ENCODE measurements at regions not wholly inside any gene's neighbourhood (a gene's known extent, or its start where the extent isn't known, plus 50 kb on each side); places are given as distances from the start of the nearest gene placed in this dataset.

GRCh38 chr2:7771781-7772180 lies 854.6 kb downstream of the RNF144A start:
- H3K4me3 Mint-ChIP-seq: no peak overlapping the region
- peaks cover 16% of the 10 kb centered on the region for H3K36me3 Mint-ChIP-seq (ENCODE audit: low read depth)
- peak overlapping the region; percentile 7 for H3K27ac Mint-ChIP-seq
- H3K9me3 Mint-ChIP-seq: peaks cover 19% of the 10 kb centered on the region
- DNase-seq (ENCODE audit: low spot score): no peak
- peaks cover 44% of the 10 kb centered on the region for H3K4me1 Mint-ChIP-seq (ENCODE audit: low read depth)
- intact Hi-C loops (cut with micrococcal nuclease): loop anchor here (2.0 to 10.0 kb wide), 6 partner anchors 41 to 713 kb away; no protein-coding TSS in a partner anchor
- H3K27me3 Mint-ChIP-seq (ENCODE audit: insufficient read depth): no peaks in the 10 kb centered on the region

- H3K4me1 Mint-ChIP-seq (ENCODE audit: low read depth): peaks cover 41% of the 10 kb centered on the region
- H3K27ac Mint-ChIP-seq: peak overlapping the region; percentile 91
- no peaks in the 10 kb centered on the region for H3K27me3 Mint-ChIP-seq (ENCODE audit: insufficient read depth)
- peak; percentile 39 for DNase-seq (ENCODE audit: low spot score)
- H3K4me3 Mint-ChIP-seq: peak overlapping the region; percentile 28
- H3K9me3 Mint-ChIP-seq: peaks cover 17% of the 10 kb centered on the region
- H3K36me3 Mint-ChIP-seq (ENCODE audit: low read depth): peaks cover 19% of the 10 kb centered on the region
- intact Hi-C loops (cut with micrococcal nuclease): loop anchor here (1.0 to 10.0 kb wide), 26 partner anchors 15 to 910 kb away; no protein-coding TSS in a partner anchor
Observed at GRCh38 chr2:7773362-7774360, 856.4 kb downstream of the RNF144A start.

DNA sequence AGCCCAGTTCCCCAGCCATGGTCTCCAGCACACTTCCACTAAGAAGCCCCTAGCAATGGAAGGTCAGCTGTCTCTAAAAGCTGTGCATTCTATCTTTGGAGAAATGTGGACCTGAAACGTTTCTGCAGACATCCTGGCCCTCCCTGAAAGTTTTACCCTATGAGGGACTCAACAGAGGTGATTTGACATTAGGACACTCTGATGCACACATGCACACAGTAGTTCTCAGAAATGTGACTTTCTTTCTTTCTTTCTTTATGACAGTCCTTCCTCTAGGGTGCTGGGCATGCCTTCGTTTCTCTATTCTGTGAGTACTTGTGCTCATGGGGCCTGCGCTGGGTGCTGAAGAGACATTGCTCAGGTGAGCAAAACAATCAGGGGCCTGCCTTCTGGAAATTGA lies 857.3 kb downstream of the RNF144A start:
- intact Hi-C loops (cut with micrococcal nuclease): loop anchor here (5.0 to 10.0 kb wide), 4 partner anchors 38 to 710 kb away; no protein-coding TSS in a partner anchor
- peaks cover 16% of the 10 kb centered on the region for H3K36me3 Mint-ChIP-seq (ENCODE audit: low read depth)

GRCh38 chr2:7777668-7778067 lies 860.5 kb downstream of the RNF144A start:
- Mint-ChIP-seq H3K4me3 (no peak overlapping the region), H3K36me3 (ENCODE audit: low read depth) (peaks cover 13% of the 10 kb centered on the region), H3K9me3 (peaks cover 13% of the 10 kb centered on the region), H3K4me1 (ENCODE audit: low read depth) (peaks cover 29% of the 10 kb centered on the region), H3K27ac (no peak overlapping the region), H3K27me3 (ENCODE audit: insufficient read depth) (no peaks in the 10 kb centered on the region)
- intact Hi-C loops (cut with micrococcal nuclease): loop anchor here (10.0 kb wide), 1 partner anchor 707 kb away; no protein-coding TSS in a partner anchor
- no peak for DNase-seq (ENCODE audit: low spot score)

More for the DNA sequence above, 857.3 kb downstream of the RNF144A start:
- H3K27me3 Mint-ChIP-seq (ENCODE audit: insufficient read depth): no peaks in the 10 kb centered on the region
- peak overlapping the region; percentile 50 for H3K4me3 Mint-ChIP-seq
- H3K27ac Mint-ChIP-seq: peak overlapping the region; percentile 91
- H3K9me3 Mint-ChIP-seq: peaks cover 9% of the 10 kb centered on the region
- no peak for DNase-seq (ENCODE audit: low spot score)
- peaks cover 41% of the 10 kb centered on the region for H3K4me1 Mint-ChIP-seq (ENCODE audit: low read depth)

GRCh38 chr2:7780321-7780720 lies 863.1 kb downstream of the RNF144A start:
- Mint-ChIP-seq H3K36me3 (ENCODE audit: low read depth) (peaks cover 10% of the 10 kb centered on the region), H3K4me3 (no peak overlapping the region), H3K27ac (no peak overlapping the region), H3K27me3 (ENCODE audit: insufficient read depth) (peaks cover 2% of the 10 kb centered on the region), H3K9me3 (peaks cover 28% of the 10 kb centered on the region), H3K4me1 (ENCODE audit: low read depth) (peaks cover 4% of the 10 kb centered on the region)
- DNase-seq (ENCODE audit: low spot score): no peak
- intact Hi-C loops (cut with micrococcal nuclease): no loop called here

- intact Hi-C loops (cut with micrococcal nuclease): no loop called here
- no peak overlapping the region for H3K4me3 Mint-ChIP-seq
Observed at GRCh38 chr2:7785700-7786099, 868.5 kb downstream of the RNF144A start.

GRCh38 chr2:7788736-7789135 lies 871.5 kb downstream of the RNF144A start:
- Mint-ChIP-seq H3K4me3 (no peak overlapping the region), H3K27me3 (ENCODE audit: insufficient read depth) (peaks cover 2% of the 10 kb centered on the region), H3K36me3 (ENCODE audit: low read depth) (peaks cover 4% of the 10 kb centered on the region), H3K4me1 (ENCODE audit: low read depth) (no peaks in the 10 kb centered on the region), H3K9me3 (peaks cover 7% of the 10 kb centered on the region), H3K27ac (no peak overlapping the region)
- no peak for DNase-seq (ENCODE audit: low spot score)
- intact Hi-C loops (cut with micrococcal nuclease): no loop called here

More at GRCh38 chr2:7785700-7786099, 868.5 kb downstream of the RNF144A start:
- Mint-ChIP-seq H3K27me3 (ENCODE audit: insufficient read depth) (peaks cover 2% of the 10 kb centered on the region), H3K36me3 (ENCODE audit: low read depth) (peaks cover 4% of the 10 kb centered on the region), H3K9me3 (peaks cover 22% of the 10 kb centered on the region), H3K4me1 (ENCODE audit: low read depth) (no peaks in the 10 kb centered on the region), H3K27ac (no peak overlapping the region)
- no peak for DNase-seq (ENCODE audit: low spot score)

GRCh38 chr2:7792031-7792651 lies 874.9 kb downstream of the RNF144A start:
- Mint-ChIP-seq H3K27ac (no peak overlapping the region), H3K4me1 (ENCODE audit: low read depth) (peaks cover 14% of the 10 kb centered on the region), H3K4me3 (no peak overlapping the region), H3K9me3 (peaks cover 3% of the 10 kb centered on the region), H3K36me3 (ENCODE audit: low read depth) (peaks cover 7% of the 10 kb centered on the region), H3K27me3 (ENCODE audit: insufficient read depth) (no peaks in the 10 kb centered on the region)
- intact Hi-C loops (cut with micrococcal nuclease): no loop called here
- DNase-seq (ENCODE audit: low spot score): no peak

DNA sequence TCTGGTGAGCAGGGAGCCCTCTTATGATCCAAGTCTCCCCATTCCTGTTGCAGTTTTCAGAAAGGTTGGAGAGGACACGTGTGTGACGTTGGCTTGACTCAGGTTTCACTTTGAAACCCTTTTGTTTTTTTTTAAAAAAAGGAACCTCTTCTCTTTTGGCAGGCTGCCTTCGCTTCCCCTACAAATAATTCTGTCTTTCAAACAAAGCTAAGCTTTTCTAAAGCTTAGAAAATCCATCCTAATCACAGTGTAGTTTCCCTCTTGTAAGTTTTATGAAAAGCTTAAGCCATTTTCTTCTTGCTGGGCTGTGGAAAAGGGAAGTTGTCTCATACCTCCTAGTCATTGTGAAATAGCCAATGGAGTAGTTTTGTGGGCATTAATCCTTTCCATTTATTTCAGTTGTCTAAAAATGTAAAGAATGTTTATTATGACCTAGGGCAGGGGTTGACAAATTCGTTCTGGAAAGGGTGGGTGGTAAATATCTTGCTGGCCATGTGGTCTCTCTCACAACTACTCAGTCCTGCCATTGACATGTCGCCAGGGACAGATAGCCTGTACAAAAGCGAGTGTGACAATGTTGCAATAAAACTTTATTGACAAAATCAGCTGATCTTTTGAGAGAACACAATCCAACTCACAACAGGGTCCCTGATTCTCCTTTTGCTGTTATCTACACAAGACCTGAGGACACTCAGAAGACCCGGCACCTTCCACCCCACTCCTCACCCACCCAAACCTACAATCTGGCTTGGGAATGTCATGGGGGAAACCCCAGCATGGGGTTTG lies 878.8 kb downstream of the RNF144A start:
- Mint-ChIP-seq H3K4me3 (no peak overlapping the region), H3K27me3 (ENCODE audit: insufficient read depth) (no peaks in the 10 kb centered on the region)
- intact Hi-C loops (cut with micrococcal nuclease): no loop called here

GRCh38 chr2:7800031-7800430 lies 881.8 kb upstream of the ID2 start:
- Mint-ChIP-seq H3K9me3 (peaks cover 49% of the 10 kb centered on the region), H3K27me3 (ENCODE audit: insufficient read depth) (no peaks in the 10 kb centered on the region), H3K4me3 (no peak overlapping the region), H3K4me1 (ENCODE audit: low read depth) (peaks cover 12% of the 10 kb centered on the region), H3K27ac (no peak overlapping the region), H3K36me3 (ENCODE audit: low read depth) (peaks cover 23% of the 10 kb centered on the region)
- intact Hi-C loops (cut with micrococcal nuclease): no loop called here
- DNase-seq (ENCODE audit: low spot score): no peak

More for the DNA sequence above, 878.8 kb downstream of the RNF144A start:
- H3K9me3 Mint-ChIP-seq: peaks cover 29% of the 10 kb centered on the region
- no peak for DNase-seq (ENCODE audit: low spot score)
- H3K36me3 Mint-ChIP-seq (ENCODE audit: low read depth): peaks cover 22% of the 10 kb centered on the region
- peaks cover 14% of the 10 kb centered on the region for H3K4me1 Mint-ChIP-seq (ENCODE audit: low read depth)
- peak overlapping the region; percentile 57 for H3K27ac Mint-ChIP-seq

DNA sequence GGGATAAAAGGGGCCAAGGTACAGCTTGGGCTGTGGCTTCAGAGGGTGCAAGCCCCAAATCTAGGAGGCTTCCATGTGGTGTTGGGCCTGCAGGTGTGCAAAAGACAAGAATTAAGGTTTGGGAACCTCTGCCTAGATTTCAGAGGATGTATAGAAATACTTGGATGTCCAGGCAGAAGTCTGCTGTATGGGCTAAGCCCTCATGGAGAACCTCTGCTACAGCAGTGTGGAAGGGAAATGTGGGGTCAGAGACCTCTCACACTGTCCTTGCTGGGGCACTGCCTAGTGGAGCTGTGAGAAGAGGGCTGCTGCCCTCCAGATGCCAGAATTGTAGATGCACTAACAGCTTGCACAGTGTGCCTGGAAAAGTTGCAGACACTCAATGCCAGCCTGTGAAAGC lies 880.6 kb upstream of the ID2 start:
- H3K4me1 Mint-ChIP-seq (ENCODE audit: low read depth): no peaks in the 10 kb centered on the region
- H3K4me3 Mint-ChIP-seq: no peak overlapping the region
- DNase-seq (ENCODE audit: low spot score): no peak
- intact Hi-C loops (cut with micrococcal nuclease): no loop called here
- H3K27me3 Mint-ChIP-seq (ENCODE audit: insufficient read depth): no peaks in the 10 kb centered on the region
- H3K9me3 Mint-ChIP-seq: peaks cover 49% of the 10 kb centered on the region
- H3K36me3 Mint-ChIP-seq (ENCODE audit: low read depth): peaks cover 22% of the 10 kb centered on the region
- no peak overlapping the region for H3K27ac Mint-ChIP-seq

DNA sequence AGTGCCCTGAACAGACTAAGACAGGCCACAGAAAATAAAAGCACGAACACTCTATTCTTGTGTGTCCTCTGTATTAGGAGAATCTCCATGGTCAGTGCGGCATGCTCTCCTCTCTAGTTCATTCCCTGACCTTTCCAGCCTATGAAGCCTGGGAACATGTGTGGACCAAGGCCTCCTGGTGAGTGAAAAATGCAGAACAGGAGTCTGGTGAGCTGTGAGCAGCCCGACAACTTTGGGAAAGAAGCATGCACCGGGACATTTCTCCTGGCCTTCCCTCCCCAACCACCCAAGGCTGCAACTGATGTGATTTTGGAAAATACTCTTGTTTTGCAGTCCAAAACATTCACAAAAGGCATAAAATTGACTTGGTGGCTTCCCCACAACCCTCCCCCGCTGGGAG lies 878.3 kb upstream of the ID2 start:
- Mint-ChIP-seq H3K4me3 (no peak overlapping the region), H3K27me3 (ENCODE audit: insufficient read depth) (no peaks in the 10 kb centered on the region), H3K4me1 (ENCODE audit: low read depth) (no peaks in the 10 kb centered on the region), H3K36me3 (ENCODE audit: low read depth) (peaks cover 19% of the 10 kb centered on the region), H3K9me3 (peaks cover 39% of the 10 kb centered on the region), H3K27ac (no peak overlapping the region)
- intact Hi-C loops (cut with micrococcal nuclease): no loop called here
- DNase-seq (ENCODE audit: low spot score): no peak

Measured in activated T-helper 1 cell treated with anti-CD3 and anti-CD28 coated beads, Interleukin-12 subunit alpha, Interleukin-12 subunit beta, Interleukin-2, Interleukin-4 antibody, amounts not matched to agents 30 ng/mL and 10 ng/mL and 1 ng/mL, durations not matched to agents 14 hours and 24 hours and 36 hours (primary cell).